Sigmoid colon (tissue), 3 donors: ENCODE measurements at regions not wholly inside any gene's neighbourhood (a gene's known extent, or its start where the extent isn't known, plus 50 kb on each side); places are given as distances from the start of the nearest gene placed in this dataset.

ENCODE experiments used
- POLR2A ChIP-seq, 2 donors: fragments of 450-650 bp; IDR thresholded peaks; one replicate each; pipeline ENCODE4 v1.6.1; 2016; ENCODE audit warnings: antibody characterized with exemption in 2 of 2, mild to moderate bottlenecking in 2 of 2, moderate library complexity in 2 of 2
- TF ChIP-seq, protein P1 (sequence below), 4 experiments: fragments of 450-650 bp in 3 of 4; fragments of 200-600 bp in 1 of 4; IDR thresholded peaks; one replicate each; pipeline ENCODE4 v1.5.1; 2016 to 2019; ENCODE audit warnings: antibody characterized with exemption in 4 of 4, mild to moderate bottlenecking in 3 of 4, moderate library complexity in 2 of 4

DNA sequence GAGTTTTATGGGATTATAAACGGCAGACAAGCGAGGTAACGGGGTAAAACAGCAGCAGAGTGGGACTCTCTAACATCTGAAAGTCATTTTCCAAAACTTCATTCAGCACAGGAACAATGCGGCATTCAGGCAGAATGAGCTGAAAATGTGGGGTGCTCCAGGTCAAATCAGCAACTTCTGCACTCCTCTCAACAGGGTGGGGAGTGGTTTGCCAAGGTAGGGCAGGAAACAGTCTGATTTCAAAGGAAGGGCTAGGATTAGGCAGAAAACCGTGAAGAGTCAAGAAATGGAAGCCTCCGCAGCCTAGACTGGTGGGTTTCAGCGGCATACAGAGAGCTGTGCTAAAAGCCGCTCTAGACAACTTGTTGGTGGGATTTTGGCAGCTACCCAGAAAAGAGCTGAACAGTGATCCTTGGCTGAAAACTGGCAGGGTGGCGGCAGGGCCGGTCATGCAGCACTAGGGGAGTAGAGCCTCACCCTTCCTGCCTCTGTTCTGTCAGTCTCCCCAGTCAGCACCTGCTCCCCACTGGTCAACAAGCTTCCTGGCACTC lies 154.2 kb upstream of the KLF12 start:
- TF ChIP-seq, protein P1, sequence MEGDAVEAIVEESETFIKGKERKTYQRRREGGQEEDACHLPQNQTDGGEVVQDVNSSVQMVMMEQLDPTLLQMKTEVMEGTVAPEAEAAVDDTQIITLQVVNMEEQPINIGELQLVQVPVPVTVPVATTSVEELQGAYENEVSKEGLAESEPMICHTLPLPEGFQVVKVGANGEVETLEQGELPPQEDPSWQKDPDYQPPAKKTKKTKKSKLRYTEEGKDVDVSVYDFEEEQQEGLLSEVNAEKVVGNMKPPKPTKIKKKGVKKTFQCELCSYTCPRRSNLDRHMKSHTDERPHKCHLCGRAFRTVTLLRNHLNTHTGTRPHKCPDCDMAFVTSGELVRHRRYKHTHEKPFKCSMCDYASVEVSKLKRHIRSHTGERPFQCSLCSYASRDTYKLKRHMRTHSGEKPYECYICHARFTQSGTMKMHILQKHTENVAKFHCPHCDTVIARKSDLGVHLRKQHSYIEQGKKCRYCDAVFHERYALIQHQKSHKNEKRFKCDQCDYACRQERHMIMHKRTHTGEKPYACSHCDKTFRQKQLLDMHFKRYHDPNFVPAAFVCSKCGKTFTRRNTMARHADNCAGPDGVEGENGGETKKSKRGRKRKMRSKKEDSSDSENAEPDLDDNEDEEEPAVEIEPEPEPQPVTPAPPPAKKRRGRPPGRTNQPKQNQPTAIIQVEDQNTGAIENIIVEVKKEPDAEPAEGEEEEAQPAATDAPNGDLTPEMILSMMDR (IDR thresholded peaks at IDR 0.05), result no peak
- no peak for TF ChIP-seq POLR2A (IDR thresholded peaks at IDR 0.05)
